ENCODE measurements at regions not wholly inside any gene's neighbourhood (a gene's known extent, or its start where the extent isn't known, plus 50 kb on each side); places are given as distances from the start of the nearest gene placed in this dataset.
"Not testable (repeated sequence)": the region's sequence is repeated elsewhere in the genome, so short reads cannot be mapped to it uniquely, and the experiment has no call there.

- TF ChIP-seq POLR2A (IDR thresholded peaks at IDR 0.05) = no peak
- TF ChIP-seq CTCF (IDR thresholded peaks at IDR 0.05) = no peak
- Histone ChIP-seq H3K4me3 (no peak overlapping the region), H3K27me3 (no peaks in the 10 kb centered on the region), H3K4me1 (no peaks in the 10 kb centered on the region), H3K36me3 (replicated peaks in 1 of 2; ENCODE audit: insufficient read depth in 1 of 2, low read depth in 2 of 2) (no peaks in the 10 kb centered on the region), H3K27ac (no peak overlapping the region), H3K9me3 (no peaks in the 10 kb centered on the region)
- 59 to 61% methylated on average over 8 of the region's 8 CpGs for WGBS, 2 donors
- intact Hi-C loops (cut with DNase I) = no loop called here
- DNase-seq (no peak), ATAC-seq (no peak)
Observed at GRCh38 chr11:44366741-44367140, 56.8 kb upstream of the ALX4 start.

- Histone ChIP-seq H3K27me3 (no peaks in the 10 kb centered on the region), H3K9me3 (no peaks in the 10 kb centered on the region), H3K4me1 (no peaks in the 10 kb centered on the region), H3K27ac (no peak overlapping the region), H3K36me3 (replicated peaks in 1 of 2; ENCODE audit: insufficient read depth in 1 of 2, low read depth in 2 of 2) (no peaks in the 10 kb centered on the region), H3K4me3 (no peak overlapping the region)
- ATAC-seq = no peak
- TF ChIP-seq POLR2A (IDR thresholded peaks at IDR 0.05) = no peak
- intact Hi-C loops (cut with DNase I) = no loop called here
- DNase-seq = no peak
- WGBS, 2 donors = 93 to 95% methylated on average over 1 of the region's 1 CpG
Observed at GRCh38 chr11:44367452-44367851, 57.5 kb upstream of the ALX4 start.

- 57 to 81% methylated on average over 2 of the region's 2 CpGs for WGBS, 2 donors
- H3K9me3 ChIP-seq = no peaks in the 10 kb centered on the region
- H3K4me3 ChIP-seq = no peak overlapping the region
- no peaks in the 10 kb centered on the region for H3K4me1 ChIP-seq
- no peaks in the 10 kb centered on the region for H3K36me3 ChIP-seq (replicated peaks in 1 of 2; ENCODE audit: insufficient read depth in 1 of 2, low read depth in 2 of 2)
- intact Hi-C loops (cut with DNase I) = no loop called here
- H3K27me3 ChIP-seq = no peaks in the 10 kb centered on the region
- TF ChIP-seq POLR2A (IDR thresholded peaks at IDR 0.05) = no peak
- TF ChIP-seq CTCF (IDR thresholded peaks at IDR 0.05) = no peak
- DNase-seq (no peak), ATAC-seq (no peak)
- H3K27ac ChIP-seq = no peak overlapping the region
Observed at GRCh38 chr11:44368886-44369285, 58.9 kb upstream of the ALX4 start.

GRCh38 chr11:44371042-44371441, 61.1 kb upstream of the ALX4 start:
- not testable (repeated sequence) for ATAC-seq

GRCh38 chr11:44371706-44372105, 61.8 kb upstream of the ALX4 start:
- Histone ChIP-seq H3K9me3 (no peaks in the 10 kb centered on the region), H3K4me3 (no peak overlapping the region), H3K36me3 (replicated peaks in 1 of 2; ENCODE audit: insufficient read depth in 1 of 2, low read depth in 2 of 2) (no peaks in the 10 kb centered on the region), H3K4me1 (no peaks in the 10 kb centered on the region), H3K27me3 (no peaks in the 10 kb centered on the region), H3K27ac (no peak overlapping the region)
- intact Hi-C loops (cut with DNase I) = no loop called here
- ATAC-seq (no peak), DNase-seq (no peak)
- TF ChIP-seq POLR2A (IDR thresholded peaks at IDR 0.05) (no peak), CTCF (IDR thresholded peaks at IDR 0.05) (no peak)
- 80 to 87% methylated on average over 4 of the region's 4 CpGs for WGBS, 2 donors

More at GRCh38 chr11:44371042-44371441, 61.1 kb upstream of the ALX4 start:
- 80 to 100% methylated on average over 1 of the region's 1 CpG for WGBS, 2 donors
- H3K36me3 ChIP-seq (replicated peaks in 1 of 2; ENCODE audit: insufficient read depth in 1 of 2, low read depth in 2 of 2); H3K9me3 ChIP-seq; intact Hi-C loops (cut with DNase I); H3K4me3 ChIP-seq; H3K27ac ChIP-seq; DNase-seq; H3K27me3 ChIP-seq; H3K4me1 ChIP-seq: not testable (repeated sequence)

GRCh38 chr11:44372989-44373388, 63.0 kb upstream of the ALX4 start:
- H3K36me3 ChIP-seq (replicated peaks in 1 of 2; ENCODE audit: insufficient read depth in 1 of 2, low read depth in 2 of 2) = no peaks in the 10 kb centered on the region
- H3K9me3 ChIP-seq = no peaks in the 10 kb centered on the region
- H3K4me3 ChIP-seq = no peak overlapping the region
- intact Hi-C loops (cut with DNase I) = no loop called here
- ATAC-seq = no peak
- H3K27me3 ChIP-seq = no peaks in the 10 kb centered on the region
- TF ChIP-seq POLR2A (IDR thresholded peaks at IDR 0.05) = no peak
- TF ChIP-seq CTCF (IDR thresholded peaks at IDR 0.05) = no peak
- no peaks in the 10 kb centered on the region for H3K4me1 ChIP-seq
- no peak overlapping the region for H3K27ac ChIP-seq
- 47 to 52% methylated on average over 3 of the region's 3 CpGs for WGBS, 2 donors
- no peak for DNase-seq
